ENCODE measurements at regions not wholly inside any gene's neighbourhood (a gene's known extent, or its start where the extent isn't known, plus 50 kb on each side); places are given as distances from the start of the nearest gene placed in this dataset.
"Not testable (repeated sequence)": the region's sequence is repeated elsewhere in the genome, so short reads cannot be mapped to it uniquely, and the experiment has no call there.

- Histone ChIP-seq H4K5ac (ENCODE audit: low read length) (no peak overlapping the region), H3K36me3 (ENCODE audit: control insufficient read depth, insufficient read depth, low read length) (no peaks in the 10 kb centered on the region), H3K9ac (ENCODE audit: low read length) (no peak overlapping the region), H3K27me3 (ENCODE audit: insufficient read depth, low read length, poor library complexity) (no peaks in the 10 kb centered on the region), H3K79me1 (ENCODE audit: low read length) (no peaks in the 10 kb centered on the region), H2BK15ac (replicated peaks; ENCODE audit: low read depth) (no peak overlapping the region), H3K23ac (ENCODE audit: low read length) (no peak overlapping the region), H3K4ac (ENCODE audit: low read depth, low read length) (no peak overlapping the region), H3K56ac (ENCODE audit: low read length) (no peak overlapping the region), H2BK5ac (ENCODE audit: low read length) (no peak overlapping the region), H4K8ac (ENCODE audit: low read depth, low read length) (no peak overlapping the region), H3K4me1 (ENCODE audit: control insufficient read depth, low read depth, low read length) (no peaks in the 10 kb centered on the region), H3K18ac (ENCODE audit: low read length) (no peak overlapping the region), H3K4me2 (ENCODE audit: low read length) (no peak overlapping the region), H2AK5ac (ENCODE audit: low read length) (no peak overlapping the region), H3K79me2 (ENCODE audit: control insufficient read depth, insufficient read depth, low read length) (no peaks in the 10 kb centered on the region), H3K4me3 (ENCODE audit: low read length) (no peak overlapping the region), H2BK120ac (ENCODE audit: low read depth, low read length) (no peak overlapping the region), H3K27ac (ENCODE audit: low read depth, low read length) (no peak overlapping the region)
- no peak for DNase-seq
- no CpG with 5 or more reads among the region's 3 CpGs for WGBS (ENCODE audit: extremely low coverage, insufficient coverage, low lambda C conversion rate)
Measured at GRCh38 chr1:214864896-214865688, 217.4 kb upstream of the KCNK2 start.

GRCh38 chr1:214870426-214870825 lies 212.1 kb upstream of the KCNK2 start:
- not testable (repeated sequence) for H3K56ac ChIP-seq (ENCODE audit: low read length); DNase-seq; H3K4me2 ChIP-seq (ENCODE audit: low read length); H2BK15ac ChIP-seq (replicated peaks; ENCODE audit: low read depth); H3K79me2 ChIP-seq (ENCODE audit: control insufficient read depth, insufficient read depth, low read length); H3K4me3 ChIP-seq (ENCODE audit: low read length); H3K27me3 ChIP-seq (ENCODE audit: insufficient read depth, low read length, poor library complexity); H2BK120ac ChIP-seq (ENCODE audit: low read depth, low read length); H3K18ac ChIP-seq (ENCODE audit: low read length); H4K5ac ChIP-seq (ENCODE audit: low read length); H3K9ac ChIP-seq (ENCODE audit: low read length); H4K8ac ChIP-seq (ENCODE audit: low read depth, low read length); H2BK5ac ChIP-seq (ENCODE audit: low read length); H3K4ac ChIP-seq (ENCODE audit: low read depth, low read length); H3K23ac ChIP-seq (ENCODE audit: low read length); H3K4me1 ChIP-seq (ENCODE audit: control insufficient read depth, low read depth, low read length); H2AK5ac ChIP-seq (ENCODE audit: low read length); H3K36me3 ChIP-seq (ENCODE audit: control insufficient read depth, insufficient read depth, low read length); H3K27ac ChIP-seq (ENCODE audit: low read depth, low read length); H3K79me1 ChIP-seq (ENCODE audit: low read length)
- no CpG with 5 or more reads among the region's 40 CpGs for WGBS (ENCODE audit: extremely low coverage, insufficient coverage, low lambda C conversion rate)

- Histone ChIP-seq H4K5ac (ENCODE audit: low read length) (no peak overlapping the region), H3K23ac (ENCODE audit: low read length) (no peak overlapping the region), H3K18ac (ENCODE audit: low read length) (no peak overlapping the region), H3K79me2 (ENCODE audit: control insufficient read depth, insufficient read depth, low read length) (no peaks in the 10 kb centered on the region), H3K79me1 (ENCODE audit: low read length) (no peaks in the 10 kb centered on the region), H3K27ac (ENCODE audit: low read depth, low read length) (no peak overlapping the region), H3K4me3 (ENCODE audit: low read length) (no peak overlapping the region), H2BK15ac (replicated peaks; ENCODE audit: low read depth) (no peak overlapping the region), H3K4me2 (ENCODE audit: low read length) (no peak overlapping the region), H2AK5ac (ENCODE audit: low read length) (no peak overlapping the region), H2BK5ac (ENCODE audit: low read length) (no peak overlapping the region), H3K9ac (ENCODE audit: low read length) (no peak overlapping the region), H4K8ac (ENCODE audit: low read depth, low read length) (no peak overlapping the region), H3K27me3 (ENCODE audit: insufficient read depth, low read length, poor library complexity) (no peaks in the 10 kb centered on the region), H2BK120ac (ENCODE audit: low read depth, low read length) (no peak overlapping the region), H3K56ac (ENCODE audit: low read length) (no peak overlapping the region), H3K4me1 (ENCODE audit: control insufficient read depth, low read depth, low read length) (no peaks in the 10 kb centered on the region), H3K4ac (ENCODE audit: low read depth, low read length) (no peak overlapping the region), H3K36me3 (ENCODE audit: control insufficient read depth, insufficient read depth, low read length) (no peaks in the 10 kb centered on the region)
- DNase-seq = no peak
- no CpG with 5 or more reads among the region's 5 CpGs for WGBS (ENCODE audit: extremely low coverage, insufficient coverage, low lambda C conversion rate)
Measured at GRCh38 chr1:214880956-214881355, 201.6 kb upstream of the KCNK2 start.

GRCh38 chr1:214882616-214883015 lies 199.9 kb upstream of the KCNK2 start:
- H3K79me1 ChIP-seq (ENCODE audit: low read length) = no peaks in the 10 kb centered on the region
- H3K27ac ChIP-seq (ENCODE audit: low read depth, low read length) = no peak overlapping the region
- H3K56ac ChIP-seq (ENCODE audit: low read length) = no peak overlapping the region
- no peak overlapping the region for H3K4me3 ChIP-seq (ENCODE audit: low read length)
- H3K18ac ChIP-seq (ENCODE audit: low read length) = no peak overlapping the region
- H3K9ac ChIP-seq (ENCODE audit: low read length) = no peak overlapping the region
- H2BK15ac ChIP-seq (replicated peaks; ENCODE audit: low read depth) = no peak overlapping the region
- no peak overlapping the region for H4K5ac ChIP-seq (ENCODE audit: low read length)
- H2BK120ac ChIP-seq (ENCODE audit: low read depth, low read length) = no peak overlapping the region
- no peak for DNase-seq
- H3K36me3 ChIP-seq (ENCODE audit: control insufficient read depth, insufficient read depth, low read length) = no peaks in the 10 kb centered on the region
- H3K27me3 ChIP-seq (ENCODE audit: insufficient read depth, low read length, poor library complexity) = no peaks in the 10 kb centered on the region
- no peaks in the 10 kb centered on the region for H3K79me2 ChIP-seq (ENCODE audit: control insufficient read depth, insufficient read depth, low read length)
- no CpG with 5 or more reads among the region's 3 CpGs for WGBS (ENCODE audit: extremely low coverage, insufficient coverage, low lambda C conversion rate)
- H3K4ac ChIP-seq (ENCODE audit: low read depth, low read length) = no peak overlapping the region
- H3K4me2 ChIP-seq (ENCODE audit: low read length) = no peak overlapping the region
- H2AK5ac ChIP-seq (ENCODE audit: low read length) = no peak overlapping the region
- H2BK5ac ChIP-seq (ENCODE audit: low read length) = no peak overlapping the region
- no peaks in the 10 kb centered on the region for H3K4me1 ChIP-seq (ENCODE audit: control insufficient read depth, low read depth, low read length)
- no peak overlapping the region for H3K23ac ChIP-seq (ENCODE audit: low read length)
- no peak overlapping the region for H4K8ac ChIP-seq (ENCODE audit: low read depth, low read length)

GRCh38 chr1:214895011-214895600 lies 187.4 kb upstream of the KCNK2 start:
- Histone ChIP-seq H3K36me3 (ENCODE audit: control insufficient read depth, insufficient read depth, low read length) (no peaks in the 10 kb centered on the region), H2BK5ac (ENCODE audit: low read length) (no peak overlapping the region), H2BK15ac (replicated peaks; ENCODE audit: low read depth) (no peak overlapping the region), H2AK5ac (ENCODE audit: low read length) (no peak overlapping the region), H3K4me2 (ENCODE audit: low read length) (no peak overlapping the region), H3K9ac (ENCODE audit: low read length) (no peak overlapping the region), H3K79me2 (ENCODE audit: control insufficient read depth, insufficient read depth, low read length) (no peaks in the 10 kb centered on the region), H3K27ac (ENCODE audit: low read depth, low read length) (no peak overlapping the region), H3K23ac (ENCODE audit: low read length) (no peak overlapping the region), H3K27me3 (ENCODE audit: insufficient read depth, low read length, poor library complexity) (no peaks in the 10 kb centered on the region), H3K4ac (ENCODE audit: low read depth, low read length) (no peak overlapping the region), H3K4me1 (ENCODE audit: control insufficient read depth, low read depth, low read length) (no peaks in the 10 kb centered on the region), H4K5ac (ENCODE audit: low read length) (no peak overlapping the region), H3K79me1 (ENCODE audit: low read length) (no peaks in the 10 kb centered on the region), H3K4me3 (ENCODE audit: low read length) (no peak overlapping the region), H3K18ac (ENCODE audit: low read length) (no peak overlapping the region), H3K56ac (ENCODE audit: low read length) (no peak overlapping the region), H4K8ac (ENCODE audit: low read depth, low read length) (no peak overlapping the region), H2BK120ac (ENCODE audit: low read depth, low read length) (no peak overlapping the region)
- no peak for DNase-seq
- no CpG with 5 or more reads among the region's 5 CpGs for WGBS (ENCODE audit: extremely low coverage, insufficient coverage, low lambda C conversion rate)
